ENCODE measurements at regions not wholly inside any gene's neighbourhood (a gene's known extent, or its start where the extent isn't known, plus 50 kb on each side); places are given as distances from the start of the nearest gene placed in this dataset.

- no peak overlapping the region for H3K4me3 ChIP-seq (replicated peaks; ENCODE audit: low read depth, low read length)
- DNase-seq (ENCODE audit: extremely low read depth, low read depth) = no peak
- no peak for TF ChIP-seq CTCF (IDR thresholded peaks at IDR 0.05; ENCODE audit: low read depth, low read length, missing control alignments)
Observed at GRCh38 chr2:133755480-133756300, 187.4 kb upstream of the NCKAP5 start.

GRCh38 chr2:133756833-133757232 lies 188.6 kb upstream of the NCKAP5 start:
- no peak overlapping the region for H3K4me3 ChIP-seq (replicated peaks; ENCODE audit: low read depth, low read length)
- DNase-seq (ENCODE audit: extremely low read depth, low read depth) = no peak
- TF ChIP-seq CTCF (IDR thresholded peaks at IDR 0.05; ENCODE audit: low read depth, low read length, missing control alignments) = no peak

- no peak overlapping the region for H3K4me3 ChIP-seq (replicated peaks; ENCODE audit: low read depth, low read length)
- no peak for DNase-seq (ENCODE audit: extremely low read depth, low read depth)
- TF ChIP-seq CTCF (IDR thresholded peaks at IDR 0.05; ENCODE audit: low read depth, low read length, missing control alignments) = no peak
Observed at GRCh38 chr2:133760376-133760775, 192.1 kb upstream of the NCKAP5 start.

GRCh38 chr2:133765658-133766057 lies 197.4 kb upstream of the NCKAP5 start:
- no peak for DNase-seq (ENCODE audit: extremely low read depth, low read depth)
- TF ChIP-seq CTCF (IDR thresholded peaks at IDR 0.05; ENCODE audit: low read depth, low read length, missing control alignments) = no peak
- H3K4me3 ChIP-seq (replicated peaks; ENCODE audit: low read depth, low read length) = no peak overlapping the region

GRCh38 chr2:133766164-133766832 lies 198.0 kb upstream of the NCKAP5 start:
- H3K4me3 ChIP-seq (replicated peaks; ENCODE audit: low read depth, low read length) = no peak overlapping the region
- no peak for TF ChIP-seq CTCF (IDR thresholded peaks at IDR 0.05; ENCODE audit: low read depth, low read length, missing control alignments)
- no peak for DNase-seq (ENCODE audit: extremely low read depth, low read depth)

- no peak overlapping the region for H3K4me3 ChIP-seq (replicated peaks; ENCODE audit: low read depth, low read length)
- no peak for DNase-seq (ENCODE audit: extremely low read depth, low read depth)
- no peak for TF ChIP-seq CTCF (IDR thresholded peaks at IDR 0.05; ENCODE audit: low read depth, low read length, missing control alignments)
Observed at GRCh38 chr2:133768256-133768655, 200.0 kb upstream of the NCKAP5 start.

Data from HFF-Myc (cell line).